Transverse colon (tissue), 4 donors: ENCODE measurements at regions not wholly inside any gene's neighbourhood (a gene's known extent, or its start where the extent isn't known, plus 50 kb on each side); places are given as distances from the start of the nearest gene placed in this dataset.

Source experiments
- EP300 ChIP-seq: sonication (generic); formaldehyde crosslinking; IDR thresholded peaks from one replicate; pipeline ENCODE4 v1.6.1; 2017; ENCODE audit warnings: antibody characterized with exemption, low read depth
- POLR2AphosphoS5 ChIP-seq, 3 donors: sonication (generic); formaldehyde crosslinking; IDR thresholded peaks; one replicate each; pipeline ENCODE4 v1.6.1; 2016; ENCODE audit warnings: antibody characterized with exemption in 3 of 3
- TF ChIP-seq, protein P1 (sequence below), 5 experiments: fragments of 200-600 bp in 3 of 5; fragments of 450-650 bp in 2 of 5; sonication (generic) in 3 of 5; IDR thresholded peaks; 1 replicate in 2 of 5; 2 replicates in 3 of 5; pipeline ENCODE4 v1.5.1; 2016 to 2017; ENCODE audit warnings: antibody characterized with exemption in 5 of 5, inconsistent platforms in 3 of 5, mild to moderate bottlenecking in 2 of 5, moderate library complexity in 1 of 5

DNA sequence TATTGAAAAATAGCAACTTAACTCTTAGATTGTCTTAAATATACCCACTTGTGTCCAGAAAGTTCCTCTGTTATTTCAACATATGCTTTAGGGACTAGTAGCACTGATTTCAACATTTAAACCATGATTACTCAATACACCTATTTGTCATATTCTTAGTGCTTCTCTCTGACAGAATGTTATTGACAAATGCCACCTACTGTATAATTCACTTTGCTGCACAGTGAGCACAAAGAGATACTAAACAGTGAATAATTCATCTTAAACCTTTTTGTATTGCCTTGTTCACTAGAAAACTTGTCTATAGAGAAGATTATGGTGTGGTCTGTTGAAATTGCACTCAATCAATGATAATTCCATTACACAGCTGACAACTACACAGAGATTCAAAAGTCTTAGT is 692.6 kb downstream of the PCDH17 start:
- TF ChIP-seq POLR2AphosphoS5 (IDR thresholded peaks at IDR 0.05): no peak
- TF ChIP-seq, protein P1, sequence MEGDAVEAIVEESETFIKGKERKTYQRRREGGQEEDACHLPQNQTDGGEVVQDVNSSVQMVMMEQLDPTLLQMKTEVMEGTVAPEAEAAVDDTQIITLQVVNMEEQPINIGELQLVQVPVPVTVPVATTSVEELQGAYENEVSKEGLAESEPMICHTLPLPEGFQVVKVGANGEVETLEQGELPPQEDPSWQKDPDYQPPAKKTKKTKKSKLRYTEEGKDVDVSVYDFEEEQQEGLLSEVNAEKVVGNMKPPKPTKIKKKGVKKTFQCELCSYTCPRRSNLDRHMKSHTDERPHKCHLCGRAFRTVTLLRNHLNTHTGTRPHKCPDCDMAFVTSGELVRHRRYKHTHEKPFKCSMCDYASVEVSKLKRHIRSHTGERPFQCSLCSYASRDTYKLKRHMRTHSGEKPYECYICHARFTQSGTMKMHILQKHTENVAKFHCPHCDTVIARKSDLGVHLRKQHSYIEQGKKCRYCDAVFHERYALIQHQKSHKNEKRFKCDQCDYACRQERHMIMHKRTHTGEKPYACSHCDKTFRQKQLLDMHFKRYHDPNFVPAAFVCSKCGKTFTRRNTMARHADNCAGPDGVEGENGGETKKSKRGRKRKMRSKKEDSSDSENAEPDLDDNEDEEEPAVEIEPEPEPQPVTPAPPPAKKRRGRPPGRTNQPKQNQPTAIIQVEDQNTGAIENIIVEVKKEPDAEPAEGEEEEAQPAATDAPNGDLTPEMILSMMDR (IDR thresholded peaks at IDR 0.05): no peak
- no peak for TF ChIP-seq EP300
